Endothelial cell (in vitro differentiated cells): ENCODE measurements at regions not wholly inside any gene's neighbourhood (a gene's known extent, or its start where the extent isn't known, plus 50 kb on each side); places are given as distances from the start of the nearest gene placed in this dataset.

Experiments
- DNase-seq: peaks from one replicate; pipeline ENCODE4 v3.0.0; 2021; ENCODE audit warnings: low spot score
- H3K27ac Mint-ChIP-seq: one replicate; pipeline ENCODE4 v1.8.0; 2021; ENCODE audit warnings: mixed read lengths, inconsistent platforms; ENCODE audit not compliant: unreplicated experiment
- H3K27me3 Mint-ChIP-seq: one replicate; pipeline ENCODE4 v1.8.0; 2021; ENCODE audit warnings: mild to moderate bottlenecking, moderate library complexity, mixed read lengths, inconsistent platforms; ENCODE audit not compliant: unreplicated experiment
- H3K36me3 Mint-ChIP-seq: one replicate; pipeline ENCODE4 v1.8.0; 2021; ENCODE audit warnings: mild to moderate bottlenecking, low read depth, mixed read lengths, inconsistent platforms; ENCODE audit not compliant: unreplicated experiment
- H3K4me1 Mint-ChIP-seq: one replicate; pipeline ENCODE4 v1.8.0; 2021; ENCODE audit warnings: mild to moderate bottlenecking, mixed read lengths, inconsistent platforms; ENCODE audit not compliant: unreplicated experiment
- H3K4me3 Mint-ChIP-seq: one replicate; pipeline ENCODE4 v1.8.0; 2021; ENCODE audit warnings: mild to moderate bottlenecking, mixed read lengths, inconsistent platforms; ENCODE audit not compliant: unreplicated experiment
- H3K9me3 Mint-ChIP-seq: one replicate; pipeline ENCODE4 v1.8.0; 2021; ENCODE audit warnings: mixed read lengths, inconsistent platforms; ENCODE audit not compliant: unreplicated experiment
- TF ChIP-seq, protein P1 (sequence below): fragments of 200-600 bp; sonication (generic); IDR thresholded peaks from one replicate; pipeline ENCODE4 v1.5.0; 2021; ENCODE audit warnings: antibody characterized with exemption; ENCODE audit not compliant: unreplicated experiment

- H3K4me3 Mint-ChIP-seq: no peak overlapping the region
- TF ChIP-seq, protein P1, sequence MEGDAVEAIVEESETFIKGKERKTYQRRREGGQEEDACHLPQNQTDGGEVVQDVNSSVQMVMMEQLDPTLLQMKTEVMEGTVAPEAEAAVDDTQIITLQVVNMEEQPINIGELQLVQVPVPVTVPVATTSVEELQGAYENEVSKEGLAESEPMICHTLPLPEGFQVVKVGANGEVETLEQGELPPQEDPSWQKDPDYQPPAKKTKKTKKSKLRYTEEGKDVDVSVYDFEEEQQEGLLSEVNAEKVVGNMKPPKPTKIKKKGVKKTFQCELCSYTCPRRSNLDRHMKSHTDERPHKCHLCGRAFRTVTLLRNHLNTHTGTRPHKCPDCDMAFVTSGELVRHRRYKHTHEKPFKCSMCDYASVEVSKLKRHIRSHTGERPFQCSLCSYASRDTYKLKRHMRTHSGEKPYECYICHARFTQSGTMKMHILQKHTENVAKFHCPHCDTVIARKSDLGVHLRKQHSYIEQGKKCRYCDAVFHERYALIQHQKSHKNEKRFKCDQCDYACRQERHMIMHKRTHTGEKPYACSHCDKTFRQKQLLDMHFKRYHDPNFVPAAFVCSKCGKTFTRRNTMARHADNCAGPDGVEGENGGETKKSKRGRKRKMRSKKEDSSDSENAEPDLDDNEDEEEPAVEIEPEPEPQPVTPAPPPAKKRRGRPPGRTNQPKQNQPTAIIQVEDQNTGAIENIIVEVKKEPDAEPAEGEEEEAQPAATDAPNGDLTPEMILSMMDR: no peak
- no peak overlapping the region for H3K27ac Mint-ChIP-seq
- no peak for DNase-seq
- H3K36me3 Mint-ChIP-seq: no peaks in the 10 kb centered on the region
- H3K4me1 Mint-ChIP-seq: peaks cover 15% of the 10 kb centered on the region
- no peaks in the 10 kb centered on the region for H3K9me3 Mint-ChIP-seq
- H3K27me3 Mint-ChIP-seq: peaks cover 12% of the 10 kb centered on the region
These were observed 86.2 kb downstream of the RIPK4 start for GRCh38 chr21:41680444-41681347.

DNA sequence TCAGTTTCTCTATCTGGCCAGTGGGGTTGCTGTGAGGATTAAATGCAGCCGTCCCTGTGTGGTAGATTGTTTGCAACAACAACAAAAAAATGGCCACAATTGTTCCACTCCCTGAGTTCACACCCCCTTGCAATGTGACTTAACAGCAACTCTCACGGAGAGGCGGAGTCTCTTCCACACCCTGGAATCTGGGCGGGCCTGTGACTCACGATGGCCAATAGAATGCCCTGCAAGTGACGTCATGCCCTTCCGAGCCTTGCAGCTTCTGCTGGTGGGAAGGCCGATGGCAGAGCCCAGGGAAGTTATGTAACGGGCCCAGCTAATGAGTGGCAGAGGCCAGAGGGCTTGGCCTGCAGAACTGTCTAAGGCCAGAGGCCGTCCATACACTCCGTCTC is 87.9 kb downstream of the RIPK4 start:
- H3K4me3 Mint-ChIP-seq: no peak overlapping the region
- H3K4me1 Mint-ChIP-seq: peaks cover 5% of the 10 kb centered on the region
- H3K9me3 Mint-ChIP-seq: no peaks in the 10 kb centered on the region
- peak overlapping the region; percentile 9 for H3K27ac Mint-ChIP-seq
- DNase-seq: peak; percentile 71
- H3K36me3 Mint-ChIP-seq: no peaks in the 10 kb centered on the region
- peaks cover 8% of the 10 kb centered on the region for H3K27me3 Mint-ChIP-seq
- TF ChIP-seq, protein P1: no peak

- H3K9me3 Mint-ChIP-seq: no peaks in the 10 kb centered on the region
- peaks cover 5% of the 10 kb centered on the region for H3K4me1 Mint-ChIP-seq
- TF ChIP-seq, protein P1: no peak
- no peaks in the 10 kb centered on the region for H3K36me3 Mint-ChIP-seq
- H3K27ac Mint-ChIP-seq: no peak overlapping the region
- no peak for DNase-seq
- peaks cover 8% of the 10 kb centered on the region for H3K27me3 Mint-ChIP-seq
- H3K4me3 Mint-ChIP-seq: no peak overlapping the region
These were observed 88.6 kb downstream of the RIPK4 start for GRCh38 chr21:41678016-41678923.

DNA sequence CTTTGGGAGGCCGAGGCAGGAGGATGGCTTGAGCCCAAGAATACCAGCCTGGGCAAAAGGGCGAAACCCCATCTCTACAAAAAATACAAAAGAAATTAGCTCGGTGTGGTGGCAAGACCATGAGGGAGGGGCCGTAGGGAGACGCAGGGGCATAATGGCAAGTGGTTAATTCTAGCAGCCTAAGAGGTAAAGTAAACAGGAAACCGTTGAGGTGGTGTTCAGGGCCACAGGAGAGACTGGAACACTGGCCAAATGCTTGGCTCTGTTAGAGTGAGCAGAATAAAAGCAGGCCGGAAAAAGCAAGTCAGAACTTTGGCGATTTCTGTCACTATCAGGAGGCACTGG is 89.2 kb downstream of the RIPK4 start:
- Mint-ChIP-seq H3K4me1 (peaks cover 5% of the 10 kb centered on the region), H3K27ac (no peak overlapping the region)
- TF ChIP-seq, protein P1: no peak

More for the DNA sequence above, 89.2 kb downstream of the RIPK4 start:
- Mint-ChIP-seq H3K9me3 (no peaks in the 10 kb centered on the region), H3K27me3 (peaks cover 5% of the 10 kb centered on the region), H3K36me3 (peaks cover 1% of the 10 kb centered on the region), H3K4me3 (peak overlapping the region; percentile 37)
- DNase-seq: no peak
